NOMO-1 (cell line): ENCODE measurements at regions not wholly inside any gene's neighbourhood (a gene's known extent, or its start where the extent isn't known, plus 50 kb on each side); places are given as distances from the start of the nearest gene placed in this dataset.

Experiments
- DNase-seq, 2 experiments: peaks; one replicate each; lab custom pipeline; 2025; ENCODE audit not compliant: unreplicated experiment in 2 of 2; lab: John Stamatoyannopoulos, UW

- DNase-seq: no peak
Measured at GRCh38 chr12:62998454-62998853, 63.5 kb upstream of the PPM1H start.

- no peak for DNase-seq
Measured at GRCh38 chr12:62995097-62995496, 60.1 kb upstream of the PPM1H start.

GRCh38 chr12:62986844-62987243, 51.9 kb upstream of the PPM1H start:
- DNase-seq: no peak
